ENCODE measurements at regions not wholly inside any gene's neighbourhood (a gene's known extent, or its start where the extent isn't known, plus 50 kb on each side); places are given as distances from the start of the nearest gene placed in this dataset.

GRCh38 chr9:108512426-108513173 is 343.2 kb downstream of the ACTL7B start:
- DNase-seq (ENCODE audit: low read depth) = peak; percentile 50

GRCh38 chr9:108511307-108511706 is 344.5 kb downstream of the ACTL7B start:
- peak; percentile 74 for DNase-seq (ENCODE audit: low read depth)

GRCh38 chr9:108496846-108497245 is 358.9 kb downstream of the ACTL7B start:
- DNase-seq (ENCODE audit: low read depth) = no peak

- DNase-seq (ENCODE audit: low read depth) = no peak
Measured at GRCh38 chr9:108489567-108489966, 366.2 kb downstream of the ACTL7B start.

GRCh38 chr9:108486831-108487230 is 369.0 kb downstream of the ACTL7B start:
- peak; percentile 65 for DNase-seq (ENCODE audit: low read depth)

GRCh38 chr9:108484468-108484867 is 371.3 kb downstream of the ACTL7B start:
- DNase-seq (ENCODE audit: low read depth) = no peak

- DNase-seq (ENCODE audit: low read depth) = no peak
Measured at GRCh38 chr9:108483676-108484075, 372.1 kb downstream of the ACTL7B start.

GRCh38 chr9:108479989-108480652 is 375.7 kb downstream of the ACTL7B start:
- no peak for DNase-seq (ENCODE audit: low read depth)

- peak; percentile 95 for DNase-seq (ENCODE audit: low read depth)
Measured at GRCh38 chr9:108478431-108479332, 377.1 kb downstream of the ACTL7B start.

GRCh38 chr9:108477529-108478006 is 378.2 kb downstream of the ACTL7B start:
- DNase-seq (ENCODE audit: low read depth) = peak; percentile 69

- DNase-seq (ENCODE audit: low read depth) = peak; percentile 32
Measured at GRCh38 chr9:108476574-108476973, 379.2 kb downstream of the ACTL7B start.

GRCh38 chr9:108475813-108476212 is 380.0 kb downstream of the ACTL7B start:
- no peak for DNase-seq (ENCODE audit: low read depth)

- peak; percentile 31 for DNase-seq (ENCODE audit: low read depth)
Measured at GRCh38 chr9:108474356-108474755, 381.4 kb downstream of the ACTL7B start.

- DNase-seq (ENCODE audit: low read depth) = peak; percentile 79
Measured at GRCh38 chr9:108473209-108474112, 382.3 kb downstream of the ACTL7B start.

GRCh38 chr9:108469654-108470053 is 386.1 kb downstream of the ACTL7B start:
- peak; percentile 96 for DNase-seq (ENCODE audit: low read depth)

GRCh38 chr9:108468364-108468763 is 387.4 kb downstream of the ACTL7B start:
- DNase-seq (ENCODE audit: low read depth) = peak; percentile 82

- peak; percentile 83 for DNase-seq (ENCODE audit: low read depth)
Measured at GRCh38 chr9:108467653-108468324, 388.0 kb downstream of the ACTL7B start.

GRCh38 chr9:108467161-108467560 is 388.6 kb downstream of the ACTL7B start:
- DNase-seq (ENCODE audit: low read depth) = no peak

- peak; percentile 23 for DNase-seq (ENCODE audit: low read depth)
Measured at GRCh38 chr9:108466304-108466703, 389.5 kb downstream of the ACTL7B start.

GRCh38 chr9:108463932-108464606 is 391.7 kb downstream of the ACTL7B start:
- peak; percentile 49 for DNase-seq (ENCODE audit: low read depth)

Data from RPMI7951 (cell line).